Small intestine (tissue), 7 donors: ENCODE measurements at regions not wholly inside any gene's neighbourhood (a gene's known extent, or its start where the extent isn't known, plus 50 kb on each side); places are given as distances from the start of the nearest gene placed in this dataset.
"Not testable (repeated sequence)": the region's sequence is repeated elsewhere in the genome, so short reads cannot be mapped to it uniquely, and the experiment has no call there.

Experiments
- DNase-seq, 2 donors: peaks; one replicate each; pipeline versions ENCODE4 v3.0.0 to v3.0.0-alpha.2; 2013
- FAIRE-seq: peaks from 2 replicates; lab custom pipeline; 2012; peaks lifted over from hg19 to GRCh38; lab: Jason Lieb, UNC
- H3K27ac ChIP-seq, 3 donors: one replicate each; pipeline ENCODE4 v1.5.1; 2013; ENCODE audit warnings: low read length in 2 of 3, mild to moderate bottlenecking in 2 of 3, control low read depth in 1 of 3, inconsistent platforms in 1 of 3, low read depth in 1 of 3, moderate library complexity in 1 of 3
- H3K27me3 ChIP-seq, 3 donors: one replicate each; pipeline ENCODE4 v1.6.1; 2013; ENCODE audit warnings: low read length in 3 of 3, inconsistent platforms in 1 of 3; ENCODE audit not compliant: control insufficient read depth in 3 of 3, insufficient read depth in 3 of 3
- H3K36me3 ChIP-seq, 3 donors: one replicate each; pipeline ENCODE4 v1.6.1; 2013; ENCODE audit warnings: low read length in 3 of 3, inconsistent platforms in 1 of 3, low read depth in 1 of 3, mild to moderate bottlenecking in 1 of 3, moderate library complexity in 1 of 3; ENCODE audit not compliant: control insufficient read depth in 3 of 3, insufficient read depth in 2 of 3
- H3K4me1 ChIP-seq, 3 donors: one replicate each; pipeline ENCODE4 v1.6.1; 2013; ENCODE audit warnings: low read length in 2 of 3, inconsistent platforms in 1 of 3, low read depth in 1 of 3, mild to moderate bottlenecking in 1 of 3, moderate library complexity in 1 of 3; ENCODE audit not compliant: control insufficient read depth in 3 of 3, insufficient read depth in 2 of 3
- H3K4me3 ChIP-seq, 3 donors: one replicate each; pipeline ENCODE4 v1.5.1; 2013; ENCODE audit warnings: low read length in 3 of 3, control low read depth in 1 of 3, inconsistent platforms in 1 of 3, low read depth in 1 of 3, mild to moderate bottlenecking in 1 of 3, moderate library complexity in 1 of 3
- H3K9me3 ChIP-seq, 2 donors: one replicate each; pipeline ENCODE4 v1.6.1; 2013; ENCODE audit warnings: low read depth in 1 of 2, low read length in 1 of 2; ENCODE audit not compliant: control insufficient read depth in 2 of 2, insufficient read depth in 1 of 2
- WGBS, 3 donors: extraction: QIAGEN DNeasy Blood & Tissue Kit; methylation state at CpG; one replicate each; pipeline ENCODE4 v1.1.7; 2013; 5-methylcytosine and 5-hydroxymethylcytosine counted together
- donor health status: healthy with polysubstance abuse.
- donor health status: control.
- donor health status: control.
- donor health status: Bipolar disorder and iron deficiency.
- donor health status: healthy.

GRCh38 chr13:79937771-79938216 lies 403.1 kb downstream of the SPRY2 start:
- DNase-seq (no peak), FAIRE-seq (no peak)
- Histone ChIP-seq H3K27me3 (no peaks in the 10 kb centered on the region), H3K4me3 (no peak overlapping the region), H3K4me1 (no peaks in the 10 kb centered on the region), H3K9me3 (no peaks in the 10 kb centered on the region), H3K27ac (no peak overlapping the region), H3K36me3 (no peaks in the 10 kb centered on the region)
- 75 to 86% (median 85%) methylated on average over 3 of the region's 3 CpGs for WGBS, 3 donors

DNA sequence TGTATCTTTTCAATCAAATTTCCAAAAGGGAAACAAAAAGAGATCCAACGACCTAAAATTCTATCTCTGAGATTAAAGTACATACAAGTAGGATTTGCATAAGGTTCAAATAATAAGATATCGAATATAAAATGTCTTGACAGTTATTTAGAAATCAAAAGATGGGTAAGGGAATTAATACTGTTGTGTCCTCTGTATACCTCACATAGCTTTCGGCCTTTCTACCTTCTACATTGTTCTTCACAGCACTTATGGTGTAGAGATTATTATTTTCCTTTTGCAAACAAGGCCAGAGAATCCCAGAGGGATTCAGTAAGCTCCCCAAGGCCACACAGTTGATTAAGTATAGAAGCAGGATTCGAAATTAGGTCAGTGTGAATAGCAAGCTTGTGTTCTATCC lies 403.6 kb downstream of the SPRY2 start:
- WGBS, 3 donors, result 73 to 85% (median 77%) methylated on average over 4 of the region's 4 CpGs
- H3K36me3 ChIP-seq, result no peaks in the 10 kb centered on the region
- no peaks in the 10 kb centered on the region for H3K4me1 ChIP-seq
- no peaks in the 10 kb centered on the region for H3K9me3 ChIP-seq
- DNase-seq, result no peak
- no peak overlapping the region for H3K27ac ChIP-seq
- no peak overlapping the region for H3K4me3 ChIP-seq
- FAIRE-seq, result no peak
- H3K27me3 ChIP-seq, result no peaks in the 10 kb centered on the region

DNA sequence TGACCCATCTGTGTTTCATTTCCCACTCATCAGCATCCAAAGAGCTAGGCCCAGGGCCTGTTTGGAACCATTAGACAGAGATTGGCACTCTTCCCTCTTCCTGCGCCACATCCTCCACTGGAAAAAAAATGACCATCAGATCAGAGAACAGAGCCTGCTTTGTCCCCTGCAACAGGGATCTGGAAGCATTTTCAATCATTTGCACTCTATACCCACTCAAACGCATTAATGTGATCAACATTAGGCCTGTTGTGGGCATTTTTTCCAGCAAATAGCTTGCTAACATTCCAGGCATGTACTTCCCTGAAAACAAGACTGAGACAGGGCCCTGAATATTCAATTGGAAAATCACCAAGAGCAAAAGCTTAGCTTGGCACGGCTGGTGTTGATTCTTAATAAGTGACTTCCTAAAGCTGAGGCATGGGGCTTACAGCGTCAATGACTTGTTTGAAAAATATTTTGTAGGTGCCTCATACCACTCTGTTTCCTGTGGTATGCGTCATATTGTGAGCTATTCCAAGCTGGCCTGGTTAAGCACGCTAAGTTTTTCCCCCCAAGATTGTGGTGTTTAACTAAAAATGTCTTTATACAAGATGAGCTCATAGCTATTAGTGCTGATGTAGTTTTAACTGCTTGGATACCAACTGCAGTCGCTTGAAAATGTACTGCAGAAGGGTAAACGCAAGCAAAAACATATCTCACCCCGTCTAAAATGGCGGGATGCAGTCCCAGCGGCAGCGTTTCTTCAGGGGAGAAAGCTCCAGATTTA lies 404.4 kb downstream of the SPRY2 start:
- Histone ChIP-seq H3K9me3 (no peaks in the 10 kb centered on the region), H3K4me3 (no peak overlapping the region), H3K27ac (peak overlapping the region in 1 of 3 donors; percentile 13), H3K36me3 (no peaks in the 10 kb centered on the region), H3K27me3 (no peaks in the 10 kb centered on the region), H3K4me1 (peaks cover 0 to 3% (median 0%) of the 10 kb centered on the region in 3 donors)
- 79 to 90% (median 90%) methylated on average over 12 of the region's 12 CpGs for WGBS, 3 donors
- DNase-seq (no peak), FAIRE-seq (no peak)

GRCh38 chr13:79935121-79935520 lies 405.8 kb downstream of the SPRY2 start:
- no peaks in the 10 kb centered on the region for H3K27me3 ChIP-seq
- H3K9me3 ChIP-seq, result no peaks in the 10 kb centered on the region
- no peak for DNase-seq
- peaks cover 0 to 3% (median 0%) of the 10 kb centered on the region in 3 donors for H3K4me1 ChIP-seq
- no peaks in the 10 kb centered on the region for H3K36me3 ChIP-seq
- no peak overlapping the region for H3K27ac ChIP-seq
- no peak for FAIRE-seq
- no peak overlapping the region for H3K4me3 ChIP-seq

DNA sequence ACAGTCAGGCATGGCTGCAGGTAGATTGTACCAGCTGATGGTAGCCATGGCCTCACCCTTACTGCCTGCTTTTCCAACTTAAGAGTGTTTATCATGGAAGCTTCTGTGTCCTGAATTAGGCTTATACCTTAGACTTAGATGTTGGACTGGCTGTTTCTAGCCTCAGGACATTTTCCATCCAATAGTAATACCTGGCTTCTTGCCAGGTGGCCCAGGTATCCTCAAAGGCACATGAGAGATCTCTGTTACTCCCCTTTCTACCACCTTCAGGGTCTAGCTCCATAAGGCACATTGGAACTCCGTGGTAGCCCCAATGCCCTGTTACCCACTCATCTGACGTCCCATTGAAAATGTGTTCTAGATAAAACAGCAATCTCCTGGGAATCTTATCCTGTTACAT lies 407.5 kb downstream of the SPRY2 start:
- FAIRE-seq (no peak), DNase-seq (no peak)
- H3K27ac ChIP-seq, result no peak overlapping the region
- H3K4me1 ChIP-seq, result peaks cover 0 to 3% (median 0%) of the 10 kb centered on the region in 3 donors
- no peaks in the 10 kb centered on the region for H3K27me3 ChIP-seq
- no peaks in the 10 kb centered on the region for H3K9me3 ChIP-seq
- H3K36me3 ChIP-seq, result no peaks in the 10 kb centered on the region
- H3K4me3 ChIP-seq, result no peak overlapping the region
- WGBS, 3 donors, result 91 to 95% (median 93%) methylated on average over 2 of the region's 2 CpGs

- WGBS, 3 donors, result 12 to 48% (median 24%) methylated on average over 2 of the region's 2 CpGs
- H3K4me3 ChIP-seq, result no peak overlapping the region
- H3K27me3 ChIP-seq, result no peaks in the 10 kb centered on the region
- DNase-seq (peak in 1 of 2 donors; percentile 29), FAIRE-seq (no peak)
- H3K9me3 ChIP-seq, result no peaks in the 10 kb centered on the region
- no peak overlapping the region for H3K27ac ChIP-seq
- no peaks in the 10 kb centered on the region for H3K36me3 ChIP-seq
- peaks cover 0 to 3% (median 0%) of the 10 kb centered on the region in 3 donors for H3K4me1 ChIP-seq
Measured at GRCh38 chr13:79932556-79932955, 408.4 kb downstream of the SPRY2 start.

- H3K27ac ChIP-seq, H3K4me3 ChIP-seq, FAIRE-seq, H3K36me3 ChIP-seq, H3K4me1 ChIP-seq, DNase-seq, H3K27me3 ChIP-seq: not testable (repeated sequence)
- peaks cover 0 to 11% of the 10 kb centered on the region in 2 donors for H3K9me3 ChIP-seq
- 96 to 100% (median 97%) methylated on average over 1 of the region's 1 CpG for WGBS, 3 donors
Measured at GRCh38 chr13:79923973-79924556, 416.9 kb downstream of the SPRY2 start.

DNA sequence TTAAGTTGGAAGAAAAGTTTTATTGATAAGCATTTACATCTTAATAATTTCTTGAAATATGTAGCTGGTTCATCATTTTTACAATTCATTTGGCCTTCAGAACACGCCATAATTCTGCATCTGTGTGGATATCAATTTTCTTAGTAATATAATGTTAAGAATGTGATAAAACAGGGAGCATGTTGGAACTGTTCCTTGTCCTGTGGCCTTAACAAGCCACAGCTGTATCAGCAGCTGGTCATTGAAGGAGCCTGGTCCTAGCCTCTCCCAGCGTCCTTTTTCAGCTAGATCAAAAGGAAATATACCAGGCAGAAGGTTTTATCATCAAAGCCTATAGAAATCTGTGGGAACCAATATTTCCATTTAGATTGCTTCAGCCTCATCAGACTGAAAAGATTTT lies 421.8 kb downstream of the SPRY2 start:
- no peak for DNase-seq
- FAIRE-seq, result no peak
- 31 to 62% (median 41%) methylated on average over 2 of the region's 2 CpGs for WGBS, 3 donors
- Histone ChIP-seq H3K27ac (no peak overlapping the region), H3K27me3 (no peaks in the 10 kb centered on the region), H3K4me3 (no peak overlapping the region), H3K4me1 (no peaks in the 10 kb centered on the region), H3K9me3 (no peaks in the 10 kb centered on the region), H3K36me3 (no peaks in the 10 kb centered on the region)
